Stimulated activated CD4-positive, alpha-beta T cell treated with anti-CD3 and anti-CD28 coated beads, Interleukin-12 subunit alpha, Interleukin-12 subunit beta, amount 100 ng/mL, for 24 hours (primary cell): ENCODE measurements at regions not wholly inside any gene's neighbourhood (a gene's known extent, or its start where the extent isn't known, plus 50 kb on each side); places are given as distances from the start of the nearest gene placed in this dataset.

Experiments
- DNase-seq, 2 experiments: peaks; one replicate each; pipeline ENCODE4 v3.0.0-alpha.2; 2020; ENCODE audit warnings: low read depth in 2 of 2

- no peak for DNase-seq
Observed at GRCh38 chr15:79186616-79187015, 95.9 kb upstream of the ANKRD34C start.

GRCh38 chr15:79185199-79185598, 94.6 kb upstream of the RASGRF1 start:
- peak; percentile 4 to 19 for DNase-seq

- peak; percentile 43 to 68 for DNase-seq
Observed at GRCh38 chr15:79184465-79184892, 93.9 kb upstream of the RASGRF1 start.

- no peak for DNase-seq
Observed at GRCh38 chr15:79180318-79180717, 89.7 kb upstream of the RASGRF1 start.

- DNase-seq = no peak
Observed at GRCh38 chr15:79179597-79179996, 89.0 kb upstream of the RASGRF1 start.

GRCh38 chr15:79179108-79179561, 88.6 kb upstream of the RASGRF1 start:
- DNase-seq = no peak

GRCh38 chr15:79178594-79178993, 88.0 kb upstream of the RASGRF1 start:
- DNase-seq = no peak

GRCh38 chr15:79176151-79176550, 85.6 kb upstream of the RASGRF1 start:
- no peak for DNase-seq

GRCh38 chr15:79172801-79173460, 82.4 kb upstream of the RASGRF1 start:
- DNase-seq = no peak

- DNase-seq = no peak
Observed at GRCh38 chr15:79172032-79172481, 81.5 kb upstream of the RASGRF1 start.

GRCh38 chr15:79171320-79172031, 80.9 kb upstream of the RASGRF1 start:
- DNase-seq = no peak

GRCh38 chr15:79170256-79170664, 79.7 kb upstream of the RASGRF1 start:
- no peak for DNase-seq

- no peak for DNase-seq
Observed at GRCh38 chr15:79169526-79170133, 79.0 kb upstream of the RASGRF1 start.

GRCh38 chr15:79168922-79169456, 78.4 kb upstream of the RASGRF1 start:
- no peak for DNase-seq

GRCh38 chr15:79167776-79168175, 77.2 kb upstream of the RASGRF1 start:
- no peak for DNase-seq

- no peak for DNase-seq
Observed at GRCh38 chr15:79166311-79166955, 75.9 kb upstream of the RASGRF1 start.

GRCh38 chr15:79164465-79164864, 73.9 kb upstream of the RASGRF1 start:
- no peak for DNase-seq

GRCh38 chr15:79164043-79164442, 73.5 kb upstream of the RASGRF1 start:
- DNase-seq = no peak

GRCh38 chr15:79163395-79163794, 72.8 kb upstream of the RASGRF1 start:
- DNase-seq = no peak

- no peak for DNase-seq
Observed at GRCh38 chr15:79161837-79162508, 71.4 kb upstream of the RASGRF1 start.

GRCh38 chr15:79160211-79160610, 69.6 kb upstream of the RASGRF1 start:
- DNase-seq = no peak
